GM12878 (cell line): ENCODE measurements at regions not wholly inside any gene's neighbourhood (a gene's known extent, or its start where the extent isn't known, plus 50 kb on each side); places are given as distances from the start of the nearest gene placed in this dataset.

Source experiments
- ASH2L ChIP-seq: fragments of 300-600, 200-600 bp; sonication (generic); IDR thresholded peaks from 2 replicates; pipeline ENCODE4 v1.6.1; 2017; ENCODE audit warnings: low read depth, mild to moderate bottlenecking, borderline replicate concordance
- BCL3 ChIP-seq: IDR thresholded peaks from 2 replicates; pipeline ENCODE4 v1.6.1; 2011; ENCODE audit warnings: borderline replicate concordance, low read depth, mild to moderate bottlenecking, moderate library complexity, low read length; ENCODE audit not compliant: insufficient read depth, poor library complexity, severe bottlenecking
- CREB1 ChIP-seq: IDR thresholded peaks from 2 replicates; pipeline ENCODE4 v1.6.1; 2012; ENCODE audit warnings: low read depth, mild to moderate bottlenecking, inconsistent platforms
- IRF5 ChIP-seq: fragments of 450-650 bp; IDR thresholded peaks from 2 replicates; pipeline ENCODE4 v1.6.1; 2017; ENCODE audit warnings: borderline replicate concordance
- NKRF ChIP-seq: fragments of 450-650 bp; conservative IDR thresholded peaks from 2 replicates; pipeline ENCODE4 v1.6.1; 2017; ENCODE audit warnings: mild to moderate bottlenecking, moderate library complexity
- PBX3 ChIP-seq: IDR thresholded peaks from 2 replicates; pipeline ENCODE4 v1.6.1; 2011; ENCODE audit warnings: mild to moderate bottlenecking, low read depth, low read length, moderate library complexity; ENCODE audit not compliant: insufficient replicate concordance
- ZBTB40 ChIP-seq: fragments of 450-650 bp; IDR thresholded peaks from 2 replicates; pipeline ENCODE4 v1.6.1; 2016; ENCODE audit warnings: mild to moderate bottlenecking, moderate library complexity, borderline replicate concordance
- ZNF592 ChIP-seq: fragments of 450-650 bp; IDR thresholded peaks from 2 replicates; pipeline ENCODE4 v1.6.1; 2017; ENCODE audit warnings: mild to moderate bottlenecking, moderate library complexity

- TF ChIP-seq ZNF592 (no peak), ZBTB40 (no peak), BCL3 (no peak), ASH2L (no peak), CREB1 (no peak), IRF5 (no peak), NKRF (no peak), PBX3 (no peak)
These were observed 173.6 kb upstream of the DYNLRB2 start (continued) for GRCh38 chr16:80367037-80367658.
